ENCODE measurements at regions not wholly inside any gene's neighbourhood (a gene's known extent, or its start where the extent isn't known, plus 50 kb on each side); places are given as distances from the start of the nearest gene placed in this dataset.

DNA sequence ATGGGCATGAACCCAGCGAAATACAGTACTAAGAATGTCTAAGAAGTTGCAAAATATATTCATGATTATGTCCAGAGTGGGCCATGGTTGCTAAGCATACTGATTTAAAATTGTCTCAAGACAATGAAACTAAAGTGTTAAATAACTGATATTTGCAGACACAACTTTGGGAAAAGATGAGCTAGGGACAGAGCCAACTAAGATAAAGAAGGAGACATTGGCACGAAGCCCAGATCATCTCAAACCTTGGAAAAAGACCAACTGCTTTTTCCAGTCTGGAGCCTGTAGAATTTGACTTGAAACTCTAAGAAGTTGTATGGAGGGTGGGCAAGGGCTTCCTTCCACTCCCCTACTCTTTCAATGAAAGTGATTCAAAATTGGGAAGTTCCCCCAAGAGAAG lies 108.5 kb upstream of the GLRA2 start:
- no peaks in the 10 kb centered on the region for H3K23me2 ChIP-seq (ENCODE audit: insufficient read length, low read depth, low read length, poor library complexity, severe bottlenecking)
- H3K9me3 ChIP-seq (ENCODE audit: control insufficient read depth, low read depth, low read length), result no peaks in the 10 kb centered on the region
- TF ChIP-seq, protein P1, sequence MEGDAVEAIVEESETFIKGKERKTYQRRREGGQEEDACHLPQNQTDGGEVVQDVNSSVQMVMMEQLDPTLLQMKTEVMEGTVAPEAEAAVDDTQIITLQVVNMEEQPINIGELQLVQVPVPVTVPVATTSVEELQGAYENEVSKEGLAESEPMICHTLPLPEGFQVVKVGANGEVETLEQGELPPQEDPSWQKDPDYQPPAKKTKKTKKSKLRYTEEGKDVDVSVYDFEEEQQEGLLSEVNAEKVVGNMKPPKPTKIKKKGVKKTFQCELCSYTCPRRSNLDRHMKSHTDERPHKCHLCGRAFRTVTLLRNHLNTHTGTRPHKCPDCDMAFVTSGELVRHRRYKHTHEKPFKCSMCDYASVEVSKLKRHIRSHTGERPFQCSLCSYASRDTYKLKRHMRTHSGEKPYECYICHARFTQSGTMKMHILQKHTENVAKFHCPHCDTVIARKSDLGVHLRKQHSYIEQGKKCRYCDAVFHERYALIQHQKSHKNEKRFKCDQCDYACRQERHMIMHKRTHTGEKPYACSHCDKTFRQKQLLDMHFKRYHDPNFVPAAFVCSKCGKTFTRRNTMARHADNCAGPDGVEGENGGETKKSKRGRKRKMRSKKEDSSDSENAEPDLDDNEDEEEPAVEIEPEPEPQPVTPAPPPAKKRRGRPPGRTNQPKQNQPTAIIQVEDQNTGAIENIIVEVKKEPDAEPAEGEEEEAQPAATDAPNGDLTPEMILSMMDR (conservative IDR thresholded peaks at IDR 0.05), result no peak
- H3K9ac ChIP-seq (ENCODE audit: extremely low read depth, insufficient read length, low read length), result no peak overlapping the region
- no CpG with 5 or more reads among the region's 2 CpGs for WGBS (ENCODE audit: extremely low coverage, insufficient read length, low lambda C conversion rate)
- H3K23ac ChIP-seq (ENCODE audit: insufficient read length, low read depth, low read length), result no peak overlapping the region
- no peak overlapping the region for H3K56ac ChIP-seq (ENCODE audit: insufficient read length, low read depth, low read length)
- no peak overlapping the region for H3K27ac ChIP-seq (ENCODE audit: insufficient read length, low read depth, low read length)
- no peak overlapping the region for H3T11ph ChIP-seq (ENCODE audit: low read length)
- H3K4me2 ChIP-seq (ENCODE audit: insufficient read depth, insufficient read length, low read length), result no peak overlapping the region
- H3K4ac ChIP-seq (ENCODE audit: low read depth, low read length), result no peak overlapping the region
- H2BK20ac ChIP-seq (ENCODE audit: low read depth, low read length, poor library complexity, severe bottlenecking), result no peak overlapping the region
- H4K5ac ChIP-seq (ENCODE audit: insufficient read length, low read depth, low read length), result no peak overlapping the region
- Mint-ChIP-seq H3K27me3 (ENCODE audit: low read depth) (no peaks in the 10 kb centered on the region; the same call in 1 of the 2 replicates), H3K36me3 (ENCODE audit: insufficient read depth in 1 of 3, low read depth in 3 of 3) (no peaks in the 10 kb centered on the region; a peak in 1 of 7 replicates), H3K27ac (no peak overlapping the region), H3K4me1 (no peaks in the 10 kb centered on the region), H3K4me3 (no peak overlapping the region), H3K9me3 (peaks cover 38 to 41% of the 10 kb centered on the region in 2 experiments)
- no peak overlapping the region for H2AFZ ChIP-seq (ENCODE audit: low read length)
- no peak overlapping the region for H3K18ac ChIP-seq (ENCODE audit: insufficient read length, low read depth, low read length)
- H2BK120ac ChIP-seq (ENCODE audit: low read depth, low read length, poor library complexity, severe bottlenecking), result no peak overlapping the region
- no peaks in the 10 kb centered on the region for H4K20me1 ChIP-seq (ENCODE audit: control insufficient read depth, insufficient read depth, insufficient read length)
- no peak overlapping the region for H2AK5ac ChIP-seq (ENCODE audit: insufficient read length, low read length)
- H2BK15ac ChIP-seq (ENCODE audit: low read depth, low read length), result no peak overlapping the region
- no peaks in the 10 kb centered on the region for H3K4me1 ChIP-seq (ENCODE audit: insufficient read depth, low read length)
- DNase-seq, result no peak
- no peak overlapping the region for H2BK5ac ChIP-seq (ENCODE audit: insufficient read length, low read length)
- no peaks in the 10 kb centered on the region for H3K27me3 ChIP-seq (ENCODE audit: insufficient read depth, low read length)
- no peak overlapping the region for H4K91ac ChIP-seq (ENCODE audit: insufficient read length, low read depth, low read length)
- H4K8ac ChIP-seq (replicated peaks; ENCODE audit: insufficient read length, low read depth, low read length), result no peak overlapping the region
- H3K79me1 ChIP-seq (ENCODE audit: insufficient read depth, low read depth, low read length, poor library complexity, severe bottlenecking), result no peaks in the 10 kb centered on the region
- no peak overlapping the region for H2BK12ac ChIP-seq (ENCODE audit: insufficient read length, low read depth, low read length)
- H3K14ac ChIP-seq (ENCODE audit: insufficient read depth, low read length), result no peak overlapping the region
- no peaks in the 10 kb centered on the region for H3K79me2 ChIP-seq (ENCODE audit: insufficient read depth, low read length)
